K562 (cell line): ENCODE measurements at regions not wholly inside any gene's neighbourhood (a gene's known extent, or its start where the extent isn't known, plus 50 kb on each side); places are given as distances from the start of the nearest gene placed in this dataset.

Experiments used
- CTCF ChIP-seq, 3 experiments: IDR thresholded peaks in 2 of 3; conservative IDR thresholded peaks in 1 of 3; 2 replicates each; pipeline ENCODE4 v1.5.1; 2011 to 2012; ENCODE audit warnings: low read length in 3 of 3, mild to moderate bottlenecking in 3 of 3, control low read depth in 2 of 3, improper control_type of control experiment in 1 of 3, inconsistent platforms in 1 of 3, low read depth in 1 of 3, mixed read lengths in 1 of 3, moderate library complexity in 1 of 3; ENCODE audit not compliant: insufficient read depth in 2 of 3
- EZH2 ChIP-seq: IDR thresholded peaks from 2 replicates; pipeline ENCODE4 v1.6.1; 2012; ENCODE audit warnings: low read depth, mild to moderate bottlenecking, inconsistent platforms, low read length, borderline replicate concordance
- ILK ChIP-seq: fragments of 450-650 bp; IDR thresholded peaks from 2 replicates; pipeline ENCODE4 v1.6.1; 2016; ENCODE audit warnings: missing genetic modification characterization, low read depth, mild to moderate bottlenecking, missing compliant biosample characterization, moderate library complexity, borderline replicate concordance
- KLF16 ChIP-seq: IDR thresholded peaks from 2 replicates; pipeline ENCODE4 v1.6.1; 2016; ENCODE audit warnings: antibody characterized with exemption
- NR3C1 ChIP-seq: sonication (generic); formaldehyde crosslinking; IDR thresholded peaks from 2 replicates; pipeline ENCODE4 v1.8.1; 2022; ENCODE audit warnings: missing genetic modification reagents
- PURB ChIP-seq: sonication (generic); formaldehyde crosslinking; IDR thresholded peaks from 2 replicates; pipeline ENCODE4 v1.9.0; 2021; ENCODE audit warnings: low read depth, mild to moderate bottlenecking, missing genetic modification reagents
- SPI1 ChIP-seq: IDR thresholded peaks from 2 replicates; pipeline ENCODE4 v1.6.1; 2011; ENCODE audit warnings: low read depth, low read length, control low read depth, borderline replicate concordance
- USF2 ChIP-seq: sonication (generic); formaldehyde crosslinking; IDR thresholded peaks from 2 replicates; pipeline ENCODE4 v1.5.0; 2020; ENCODE audit warnings: missing genetic modification reagents
- ZBED1 ChIP-seq: IDR thresholded peaks from 2 replicates; pipeline ENCODE4 v1.6.1; 2014
- ZNF740 ChIP-seq, 3 experiments: fragments of 200-800 bp in 1 of 3; sonication (Bioruptor generic) in 1 of 3; sonication (generic) in 1 of 3; formaldehyde crosslinking in 1 of 3; IDR thresholded peaks; 2 replicates each; pipeline versions ENCODE4 v1.6.1 to v1.8.0; 2016 to 2022; ENCODE audit warnings: mild to moderate bottlenecking in 2 of 3, missing compliant biosample characterization in 2 of 3, missing genetic modification characterization in 2 of 3, missing genetic modification reagents in 1 of 3

- no peak for TF ChIP-seq EZH2
- no peak for TF ChIP-seq ZBED1
- no peak for TF ChIP-seq ILK (tag)
- no peak for TF ChIP-seq KLF16
- TF ChIP-seq CTCF (IDR thresholded peaks at IDR 0.05 in 2 of 3, conservative IDR thresholded peaks at IDR 0.05 in 1 of 3; ENCODE audit: insufficient read depth in 2 of 3, low read depth in 1 of 3, low read length in 3 of 3), result no peak
- TF ChIP-seq NR3C1 (CRISPR knock-in tag), result no peak
- TF ChIP-seq ZNF740 (CRISPR knock-in tag; IDR thresholded peaks at IDR 0.05), result no peak
- no peak for TF ChIP-seq ZNF740 (tag; IDR thresholded peaks at IDR 0.05)
- no peak for TF ChIP-seq PURB (CRISPR knock-in tag)
- no peak for TF ChIP-seq SPI1
- no peak for TF ChIP-seq USF2 (CRISPR knock-in tag)
These were observed 198.1 kb downstream of the DAD1 start for GRCh38 chr14:22390824-22391461.
